Mucosa of rectum (tissue), 2 donors: ENCODE measurements at regions not wholly inside any gene's neighbourhood (a gene's known extent, or its start where the extent isn't known, plus 50 kb on each side); places are given as distances from the start of the nearest gene placed in this dataset.

ENCODE experiments used
- H3K27ac ChIP-seq, 2 donors: one replicate each; pipeline ENCODE4 v1.7.0; 2013; ENCODE audit warnings: inconsistent platforms in 2 of 2, low read depth in 2 of 2, low read length in 2 of 2
- H3K27me3 ChIP-seq, 2 donors: one replicate each; pipeline ENCODE4 v1.7.0; 2013; ENCODE audit warnings: low read length in 2 of 2; ENCODE audit not compliant: control insufficient read depth in 2 of 2, insufficient read depth in 2 of 2
- H3K36me3 ChIP-seq, 2 donors: one replicate each; pipeline ENCODE4 v1.7.0; 2013; ENCODE audit warnings: low read length in 2 of 2; ENCODE audit not compliant: control insufficient read depth in 2 of 2, insufficient read depth in 2 of 2
- H3K4me1 ChIP-seq, 2 donors: one replicate each; pipeline ENCODE4 v1.7.0; 2013; ENCODE audit warnings: low read length in 2 of 2, mild to moderate bottlenecking in 1 of 2; ENCODE audit not compliant: control insufficient read depth in 2 of 2, insufficient read depth in 2 of 2
- H3K4me3 ChIP-seq, 2 donors: one replicate each; pipeline ENCODE4 v1.7.0; 2013; ENCODE audit warnings: low read length in 2 of 2
- H3K9ac ChIP-seq, 2 donors: one replicate each; pipeline ENCODE4 v1.7.0; 2013; ENCODE audit warnings: low read length in 2 of 2, low read depth in 1 of 2, mild to moderate bottlenecking in 1 of 2
- H3K9me3 ChIP-seq, 2 donors: one replicate each; pipeline ENCODE4 v1.7.0; 2013; ENCODE audit warnings: low read length in 2 of 2; ENCODE audit not compliant: control insufficient read depth in 2 of 2
- donor health status: healthy.
- donor health status: Normal muscosa, but diverticular disease.

DNA sequence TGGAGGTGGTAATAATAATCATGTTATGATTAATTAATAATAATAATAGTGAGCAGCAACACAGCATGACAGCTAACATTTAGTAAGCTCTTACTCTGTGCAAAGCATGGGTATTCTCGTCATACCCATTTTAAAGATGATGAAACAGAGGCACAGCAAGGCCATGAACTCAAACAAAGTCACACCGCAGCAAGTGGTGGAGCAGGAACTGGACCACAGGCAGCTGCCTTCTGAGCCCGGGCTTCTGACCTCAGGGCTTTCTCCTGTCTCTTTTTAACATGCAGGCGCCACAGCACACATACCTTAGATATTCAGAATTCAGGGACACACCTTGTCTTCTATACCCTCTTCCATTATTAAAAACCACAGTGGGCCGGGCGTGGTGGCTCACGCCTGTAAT, 50.7 kb upstream of the SPATA12 start:
- H3K4me3 ChIP-seq: no peak overlapping the region
- no peaks in the 10 kb centered on the region for H3K36me3 ChIP-seq
- no peaks in the 10 kb centered on the region for H3K9me3 ChIP-seq
- no peak overlapping the region for H3K27ac ChIP-seq
- no peaks in the 10 kb centered on the region for H3K27me3 ChIP-seq
- H3K4me1 ChIP-seq: no peaks in the 10 kb centered on the region
- no peak overlapping the region for H3K9ac ChIP-seq

DNA sequence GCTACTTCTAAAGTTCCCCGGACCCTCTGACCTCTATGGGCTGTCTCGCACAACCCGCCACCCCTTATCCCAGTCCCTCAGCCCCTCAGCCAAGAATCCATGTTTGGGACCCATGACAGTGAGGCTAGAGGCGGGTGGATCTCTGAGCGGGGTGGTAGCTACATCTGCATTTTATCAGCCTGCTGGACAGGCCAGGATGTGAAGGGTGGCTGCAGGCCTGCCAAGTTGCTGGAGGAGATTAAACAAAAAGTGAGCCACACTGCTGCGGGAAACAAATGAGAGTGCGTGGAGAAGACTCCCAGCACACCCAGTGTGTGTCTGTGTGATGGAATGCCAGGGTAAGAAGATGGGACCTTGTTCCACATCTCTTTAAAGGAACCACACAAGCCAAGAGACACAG, 51.1 kb upstream of the SPATA12 start:
- H3K4me3 ChIP-seq: no peak overlapping the region
- no peaks in the 10 kb centered on the region for H3K9me3 ChIP-seq
- no peak overlapping the region for H3K9ac ChIP-seq
- no peaks in the 10 kb centered on the region for H3K27me3 ChIP-seq
- no peaks in the 10 kb centered on the region for H3K36me3 ChIP-seq
- no peaks in the 10 kb centered on the region for H3K4me1 ChIP-seq
- no peak overlapping the region for H3K27ac ChIP-seq

DNA sequence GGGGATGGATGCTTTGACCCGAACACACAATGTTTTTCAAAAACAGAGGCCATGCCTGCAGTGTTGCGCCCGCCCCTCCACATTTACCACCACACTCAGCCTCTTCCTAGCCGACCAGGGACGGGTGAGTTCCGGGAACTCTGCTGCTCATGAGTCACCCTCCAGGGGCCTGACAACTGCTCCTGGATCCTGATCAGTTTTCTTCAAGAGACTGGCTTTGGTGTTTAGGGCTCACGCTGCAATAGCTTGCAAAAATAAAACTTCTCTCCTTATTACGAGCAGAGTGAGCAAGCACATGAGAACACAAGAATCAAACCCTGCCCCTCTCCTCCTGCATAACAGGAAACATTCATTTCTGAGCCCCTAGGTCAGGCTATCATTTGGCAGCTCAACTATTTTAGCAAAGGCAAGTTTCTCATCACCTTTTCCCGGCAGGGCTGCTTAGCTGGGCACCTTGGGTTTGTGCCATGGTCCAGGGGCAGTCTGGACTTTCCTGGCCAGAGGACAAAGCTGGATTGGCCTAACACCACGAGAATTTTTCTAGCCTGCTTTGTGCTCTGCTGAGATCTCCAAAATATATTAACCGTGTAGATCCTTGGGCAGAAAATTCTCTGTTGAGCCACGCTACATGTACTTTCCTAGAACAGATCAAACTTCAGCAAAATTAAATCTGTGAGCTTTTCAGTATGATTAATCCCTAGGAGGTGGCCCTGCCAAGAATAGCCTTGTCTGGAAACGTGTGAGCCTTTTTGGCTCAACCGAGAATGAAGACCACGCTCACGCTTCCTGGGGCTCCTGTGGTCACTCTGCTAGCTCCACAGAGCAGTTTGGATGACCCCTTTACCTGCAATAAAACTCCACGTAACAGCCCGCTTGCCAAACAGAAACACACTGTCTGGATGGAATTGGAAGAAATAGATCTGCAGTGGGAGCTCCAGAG, 52.7 kb upstream of the SPATA12 start:
- Histone ChIP-seq H3K9me3 (no peaks in the 10 kb centered on the region), H3K4me3 (no peak overlapping the region), H3K36me3 (no peaks in the 10 kb centered on the region), H3K9ac (no peak overlapping the region), H3K4me1 (no peaks in the 10 kb centered on the region), H3K27ac (peak overlapping the region in 1 of 2 donors; percentile 54), H3K27me3 (no peaks in the 10 kb centered on the region)

DNA sequence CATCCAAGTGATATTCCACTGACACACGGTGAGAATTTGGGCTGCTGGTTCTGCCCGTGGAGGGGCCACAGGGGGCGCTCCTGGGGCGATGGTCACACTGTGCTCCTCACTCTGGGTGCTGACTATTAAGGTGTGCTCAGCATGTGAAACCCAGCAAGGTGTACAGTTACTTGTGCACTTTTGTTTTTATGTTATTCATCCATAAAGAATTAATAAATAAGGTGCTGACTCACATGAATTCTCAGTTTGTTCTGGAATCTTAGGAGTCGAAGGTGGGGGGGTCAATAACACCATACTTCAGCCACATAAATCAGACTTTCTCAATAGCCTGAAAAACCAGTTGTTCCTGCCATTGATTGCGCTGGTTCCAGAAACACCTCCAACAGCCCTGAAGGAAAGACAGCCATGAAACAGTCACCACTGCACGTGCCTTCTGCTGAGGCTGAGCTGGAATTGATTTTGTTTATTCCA, 53.5 kb upstream of the SPATA12 start:
- Histone ChIP-seq H3K36me3 (no peaks in the 10 kb centered on the region), H3K27me3 (no peaks in the 10 kb centered on the region), H3K4me3 (no peak overlapping the region), H3K4me1 (no peaks in the 10 kb centered on the region), H3K9ac (no peak overlapping the region), H3K9me3 (no peaks in the 10 kb centered on the region), H3K27ac (peak overlapping the region in 1 of 2 donors; percentile 54)

DNA sequence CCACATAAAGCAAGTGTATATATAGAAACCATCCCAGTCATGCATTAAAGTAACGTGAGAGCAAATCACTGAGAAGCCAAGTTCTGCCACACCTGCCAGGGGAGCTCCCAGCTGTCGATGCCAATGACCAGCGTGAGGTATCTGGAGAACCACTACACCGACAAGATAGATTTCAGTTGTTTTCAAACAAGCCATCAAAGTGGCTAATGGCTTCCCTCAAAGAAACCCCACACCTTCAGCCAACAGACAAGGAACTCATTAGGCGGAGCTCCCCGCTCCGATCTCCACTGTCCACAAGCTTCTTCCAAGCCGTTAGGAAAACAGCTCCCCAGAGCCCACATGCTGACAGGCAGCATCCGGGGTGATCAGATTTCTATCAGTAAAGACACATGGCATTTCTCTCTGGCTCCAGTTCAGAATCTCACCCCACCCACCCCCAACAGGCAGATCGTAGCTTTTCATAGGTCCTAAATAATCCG, 54.2 kb upstream of the SPATA12 start:
- Histone ChIP-seq H3K27ac (no peak overlapping the region), H3K27me3 (no peaks in the 10 kb centered on the region), H3K9ac (no peak overlapping the region), H3K36me3 (no peaks in the 10 kb centered on the region), H3K9me3 (no peaks in the 10 kb centered on the region), H3K4me3 (no peak overlapping the region), H3K4me1 (no peaks in the 10 kb centered on the region)

DNA sequence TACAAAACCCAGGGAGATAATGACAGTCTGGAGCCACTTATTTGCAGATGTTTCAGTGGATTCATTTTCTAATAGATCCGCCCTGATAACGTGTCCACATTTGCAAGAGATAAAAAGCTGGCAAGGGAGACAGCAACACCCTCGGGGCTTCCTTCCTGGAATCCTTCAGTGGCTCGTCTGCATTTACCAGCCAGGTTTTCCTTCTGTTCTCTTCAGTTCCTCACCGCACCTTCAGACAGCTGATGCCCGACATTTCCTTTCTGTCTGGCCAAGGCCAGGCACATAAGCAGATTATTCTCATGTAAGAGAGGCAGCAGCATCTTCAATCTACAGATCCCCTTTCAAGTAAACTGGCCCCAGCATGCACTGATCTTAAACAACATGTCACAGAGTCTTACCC, 56.2 kb upstream of the SPATA12 start:
- Histone ChIP-seq H3K4me1 (no peaks in the 10 kb centered on the region), H3K36me3 (no peaks in the 10 kb centered on the region), H3K4me3 (no peak overlapping the region), H3K9me3 (no peaks in the 10 kb centered on the region), H3K27ac (no peak overlapping the region), H3K27me3 (no peaks in the 10 kb centered on the region), H3K9ac (no peak overlapping the region)

DNA sequence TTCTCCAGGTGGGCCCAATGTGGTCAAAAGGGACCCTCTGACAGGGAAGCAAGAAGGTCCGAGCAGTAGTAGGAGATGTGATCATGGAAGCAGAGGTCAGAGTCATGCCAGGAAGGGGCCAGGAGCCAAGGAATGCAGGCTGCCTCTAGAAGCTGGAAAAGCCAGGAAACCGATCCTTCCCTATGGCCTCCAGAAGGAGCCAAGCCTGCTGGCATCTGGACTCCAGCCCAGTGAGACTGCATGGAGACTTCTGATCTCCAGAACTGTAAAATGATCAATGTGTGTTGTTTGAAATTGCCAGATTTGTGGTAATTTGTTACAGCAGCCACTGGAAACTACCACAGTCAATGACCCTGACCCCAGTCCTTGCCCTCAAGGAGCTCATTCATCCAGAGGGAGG, 56.8 kb upstream of the SPATA12 start:
- H3K9me3 ChIP-seq: no peaks in the 10 kb centered on the region
- no peak overlapping the region for H3K27ac ChIP-seq
- H3K4me3 ChIP-seq: no peak overlapping the region
- H3K9ac ChIP-seq: no peak overlapping the region
- H3K27me3 ChIP-seq: no peaks in the 10 kb centered on the region
- no peaks in the 10 kb centered on the region for H3K36me3 ChIP-seq
- no peaks in the 10 kb centered on the region for H3K4me1 ChIP-seq

DNA sequence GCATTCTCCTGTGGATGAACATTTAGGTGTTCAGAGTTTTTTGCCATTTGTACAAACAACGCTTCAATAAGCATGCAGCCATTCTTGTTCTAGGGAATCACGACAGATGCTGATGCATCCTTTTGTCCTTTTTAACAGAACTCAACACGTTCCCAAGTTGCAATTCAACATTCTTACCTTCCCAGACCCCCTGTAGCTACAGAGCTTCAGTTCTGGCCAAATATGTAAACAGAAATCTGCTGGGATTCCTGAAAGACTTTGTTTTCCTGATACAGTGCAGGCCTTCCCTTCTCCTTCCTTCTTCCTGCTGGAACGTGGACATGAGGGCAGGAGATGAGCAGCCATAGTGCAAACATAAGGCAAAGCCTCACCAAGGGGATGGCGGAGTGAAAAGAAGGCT, 59.1 kb upstream of the SPATA12 start:
- no peak overlapping the region for H3K4me3 ChIP-seq
- H3K27ac ChIP-seq: no peak overlapping the region
- no peaks in the 10 kb centered on the region for H3K36me3 ChIP-seq
- no peaks in the 10 kb centered on the region for H3K27me3 ChIP-seq
- H3K9me3 ChIP-seq: no peaks in the 10 kb centered on the region
- no peak overlapping the region for H3K9ac ChIP-seq
- peaks cover 0 to 3% of the 10 kb centered on the region in 2 donors for H3K4me1 ChIP-seq

DNA sequence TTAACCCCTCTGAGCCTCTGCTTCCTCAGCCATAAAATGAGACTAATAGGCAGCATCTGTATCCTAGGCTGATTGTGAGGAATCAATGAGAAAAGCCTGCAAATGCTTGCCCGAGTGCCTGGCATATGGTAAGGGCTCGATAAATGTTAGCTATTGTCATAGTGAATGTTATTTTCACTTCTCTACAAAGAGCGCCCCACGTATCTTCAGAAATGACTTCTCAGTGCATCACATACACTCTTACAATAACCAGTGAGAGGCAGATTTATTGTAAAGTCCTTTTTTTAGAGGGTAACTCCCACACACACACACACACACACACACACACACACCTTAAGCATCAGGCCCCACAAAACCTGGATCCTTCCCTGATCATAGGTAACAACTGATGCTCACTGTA, 60.5 kb upstream of the SPATA12 start:
- H3K27ac ChIP-seq: no peak overlapping the region
- H3K4me3 ChIP-seq: no peak overlapping the region
- no peak overlapping the region for H3K9ac ChIP-seq
- H3K9me3 ChIP-seq: no peaks in the 10 kb centered on the region
- peaks cover 0 to 3% of the 10 kb centered on the region in 2 donors for H3K4me1 ChIP-seq
- H3K36me3 ChIP-seq: no peaks in the 10 kb centered on the region
- no peaks in the 10 kb centered on the region for H3K27me3 ChIP-seq

DNA sequence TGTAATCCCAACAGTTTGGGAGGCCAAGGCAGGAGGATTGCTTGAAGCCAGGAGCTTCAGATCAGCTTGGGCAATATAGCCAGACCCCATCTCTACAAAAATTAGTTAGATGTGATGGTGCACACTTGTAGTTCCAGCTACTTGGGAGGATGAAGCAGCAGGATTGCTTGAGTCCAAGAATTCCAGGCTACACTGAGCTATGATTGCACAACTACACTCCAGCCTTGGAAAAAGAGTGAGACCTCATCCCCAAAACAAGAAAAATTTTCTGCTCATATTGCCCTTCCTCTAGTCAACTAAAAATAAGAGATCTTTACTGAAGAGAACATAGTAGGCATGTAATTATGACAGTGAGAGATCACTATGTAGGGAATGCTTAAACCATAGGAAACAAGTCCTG, 60.9 kb upstream of the SPATA12 start:
- peaks cover 0 to 3% of the 10 kb centered on the region in 2 donors for H3K4me1 ChIP-seq
- no peaks in the 10 kb centered on the region for H3K27me3 ChIP-seq

More for the DNA sequence above, 60.9 kb upstream of the SPATA12 start:
- no peaks in the 10 kb centered on the region for H3K36me3 ChIP-seq
- no peak overlapping the region for H3K9ac ChIP-seq
- no peaks in the 10 kb centered on the region for H3K9me3 ChIP-seq
- H3K4me3 ChIP-seq: no peak overlapping the region
- no peak overlapping the region for H3K27ac ChIP-seq
